Non-pigmented ciliary epithelial cell (primary cell): ENCODE measurements at regions not wholly inside any gene's neighbourhood (a gene's known extent, or its start where the extent isn't known, plus 50 kb on each side); places are given as distances from the start of the nearest gene placed in this dataset.

Source experiments
- DNase-seq: peaks from one replicate; pipeline ENCODE4 v3.0.0-alpha.2; 2010; ENCODE audit warnings: low read depth

- DNase-seq, result no peak
Observed at GRCh38 chr10:10125676-10126075, 892.0 kb upstream of the CELF2 start.

GRCh38 chr10:10126218-10126617 is 891.5 kb upstream of the CELF2 start:
- no peak for DNase-seq

GRCh38 chr10:10128387-10128786 is 889.3 kb upstream of the CELF2 start:
- DNase-seq, result no peak

GRCh38 chr10:10130686-10131085 is 887.0 kb upstream of the CELF2 start:
- DNase-seq, result no peak

- DNase-seq, result no peak
Observed at GRCh38 chr10:10132009-10132408, 885.7 kb upstream of the CELF2 start.

- DNase-seq, result no peak
Observed at GRCh38 chr10:10133281-10133680, 884.4 kb upstream of the CELF2 start.

- DNase-seq, result no peak
Observed at GRCh38 chr10:10138685-10139084, 879.0 kb upstream of the CELF2 start.

- no peak for DNase-seq
Observed at GRCh38 chr10:10141782-10142382, 875.8 kb upstream of the CELF2 start.

GRCh38 chr10:10146604-10147003 is 871.1 kb upstream of the CELF2 start:
- DNase-seq, result no peak

GRCh38 chr10:10149899-10150298 is 867.8 kb upstream of the CELF2 start:
- DNase-seq, result no peak

GRCh38 chr10:10156917-10157600 is 860.6 kb upstream of the CELF2 start:
- DNase-seq, result no peak

GRCh38 chr10:10160821-10161312 is 856.8 kb upstream of the CELF2 start:
- DNase-seq, result no peak

GRCh38 chr10:10164848-10165247 is 852.8 kb upstream of the CELF2 start:
- DNase-seq, result no peak

- DNase-seq, result no peak
Observed at GRCh38 chr10:10165415-10165814, 852.3 kb upstream of the CELF2 start.

GRCh38 chr10:10178476-10178875 is 839.2 kb upstream of the CELF2 start:
- DNase-seq, result no peak

- no peak for DNase-seq
Observed at GRCh38 chr10:10193848-10194247, 823.8 kb upstream of the CELF2 start.

- DNase-seq, result no peak
Observed at GRCh38 chr10:10196701-10197100, 821.0 kb upstream of the CELF2 start.

- no peak for DNase-seq
Observed at GRCh38 chr10:10197423-10197822, 820.2 kb upstream of the CELF2 start.

- no peak for DNase-seq
Observed at GRCh38 chr10:10198363-10198762, 819.3 kb upstream of the CELF2 start.

- DNase-seq, result no peak
Observed at GRCh38 chr10:10204415-10204814, 813.3 kb upstream of the CELF2 start.

- no peak for DNase-seq
Observed at GRCh38 chr10:10205906-10206305, 811.8 kb upstream of the CELF2 start.

- no peak for DNase-seq
Observed at GRCh38 chr10:10207538-10207937, 810.1 kb upstream of the CELF2 start.

GRCh38 chr10:10208196-10208595 is 809.5 kb upstream of the CELF2 start:
- no peak for DNase-seq

- peak; percentile 11 for DNase-seq
Observed at GRCh38 chr10:10209167-10209566, 808.5 kb upstream of the CELF2 start.
